COLO829 (cell line): ENCODE measurements at regions not wholly inside any gene's neighbourhood (a gene's known extent, or its start where the extent isn't known, plus 50 kb on each side); places are given as distances from the start of the nearest gene placed in this dataset.
"Not testable (repeated sequence)": the region's sequence is repeated elsewhere in the genome, so short reads cannot be mapped to it uniquely, and the experiment has no call there.

Experiments used
- DNase-seq: peaks from one replicate; pipeline ENCODE4 v3.0.0; 2012; ENCODE audit warnings: low spot score

- DNase-seq: no peak
These were observed 182.5 kb upstream of the API5 start for GRCh38 chr11:43129329-43129728.

GRCh38 chr11:43130616-43131015 lies 181.2 kb upstream of the API5 start:
- DNase-seq: no peak

GRCh38 chr11:43135966-43136534 lies 175.7 kb upstream of the API5 start:
- DNase-seq: no peak

- no peak for DNase-seq
These were observed 173.1 kb upstream of the API5 start for GRCh38 chr11:43138621-43139140.

GRCh38 chr11:43145653-43146052 lies 166.1 kb upstream of the API5 start:
- no peak for DNase-seq

GRCh38 chr11:43150697-43151096 lies 161.1 kb upstream of the API5 start:
- no peak for DNase-seq

GRCh38 chr11:43164831-43165230 lies 147.0 kb upstream of the API5 start:
- no peak for DNase-seq

GRCh38 chr11:43165393-43165792 lies 146.4 kb upstream of the API5 start:
- not testable (repeated sequence) for DNase-seq

- not testable (repeated sequence) for DNase-seq
These were observed 143.6 kb upstream of the API5 start for GRCh38 chr11:43168241-43168640.

GRCh38 chr11:43172477-43172876 lies 139.3 kb upstream of the API5 start:
- no peak for DNase-seq

GRCh38 chr11:43177975-43178374 lies 133.8 kb upstream of the API5 start:
- no peak for DNase-seq

- DNase-seq: not testable (repeated sequence)
These were observed 117.3 kb upstream of the API5 start for GRCh38 chr11:43194459-43194858.

- no peak for DNase-seq
These were observed 114.4 kb upstream of the API5 start for GRCh38 chr11:43197379-43197778.

- DNase-seq: no peak
These were observed 111.8 kb upstream of the API5 start for GRCh38 chr11:43200031-43200430.

GRCh38 chr11:43212279-43212678 lies 99.5 kb upstream of the API5 start:
- no peak for DNase-seq

GRCh38 chr11:43214471-43214870 lies 97.3 kb upstream of the API5 start:
- no peak for DNase-seq

GRCh38 chr11:43217849-43218248 lies 93.9 kb upstream of the API5 start:
- DNase-seq: no peak

- DNase-seq: no peak
These were observed 89.6 kb upstream of the API5 start for GRCh38 chr11:43222215-43222614.

- DNase-seq: no peak
These were observed 88.8 kb upstream of the API5 start for GRCh38 chr11:43223026-43223425.

GRCh38 chr11:43234881-43235280 lies 76.9 kb upstream of the API5 start:
- DNase-seq: no peak

GRCh38 chr11:43238341-43238740 lies 73.5 kb upstream of the API5 start:
- no peak for DNase-seq

GRCh38 chr11:43239791-43240190 lies 72.0 kb upstream of the API5 start:
- DNase-seq: no peak

- no peak for DNase-seq
These were observed 69.4 kb upstream of the API5 start for GRCh38 chr11:43242401-43242800.

GRCh38 chr11:43243927-43244326 lies 67.9 kb upstream of the API5 start:
- no peak for DNase-seq

- DNase-seq: no peak
These were observed 66.3 kb upstream of the API5 start for GRCh38 chr11:43245466-43245865.
